RPMI8226 (cell line): ENCODE measurements at regions not wholly inside any gene's neighbourhood (a gene's known extent, or its start where the extent isn't known, plus 50 kb on each side); places are given as distances from the start of the nearest gene placed in this dataset.

ENCODE experiments used
- DNase-seq: peaks from one replicate; pipeline ENCODE4 v3.0.0-alpha.2; 2015

GRCh38 chr6:3523271-3523670, 66.4 kb upstream of the SLC22A23 start:
- DNase-seq: no peak

- DNase-seq: no peak
Observed at GRCh38 chr6:3522561-3523260, 65.9 kb upstream of the SLC22A23 start.

GRCh38 chr6:3520281-3521230, 63.7 kb upstream of the SLC22A23 start:
- no peak for DNase-seq

- DNase-seq: no peak
Observed at GRCh38 chr6:3518356-3519190, 61.7 kb upstream of the SLC22A23 start.

- no peak for DNase-seq
Observed at GRCh38 chr6:3517350-3517749, 60.5 kb upstream of the SLC22A23 start.

GRCh38 chr6:3516092-3516491, 59.2 kb upstream of the SLC22A23 start:
- DNase-seq: no peak

- DNase-seq: no peak
Observed at GRCh38 chr6:3515669-3516068, 58.8 kb upstream of the SLC22A23 start.

GRCh38 chr6:3513416-3513815, 56.6 kb upstream of the SLC22A23 start:
- no peak for DNase-seq

- DNase-seq: no peak
Observed at GRCh38 chr6:3512832-3513231, 56.0 kb upstream of the SLC22A23 start.

GRCh38 chr6:3510617-3511016, 53.8 kb upstream of the SLC22A23 start:
- DNase-seq: no peak

GRCh38 chr6:3510178-3510577, 53.3 kb upstream of the SLC22A23 start:
- no peak for DNase-seq

- DNase-seq: no peak
Observed at GRCh38 chr6:3509336-3509735, 52.5 kb upstream of the SLC22A23 start.

- no peak for DNase-seq
Observed at GRCh38 chr6:3506751-3507383, 50.0 kb upstream of the SLC22A23 start.
